GM19397 (cell line): ENCODE measurements at regions not wholly inside any gene's neighbourhood (a gene's known extent, or its start where the extent isn't known, plus 50 kb on each side); places are given as distances from the start of the nearest gene placed in this dataset.

ENCODE experiments used
- ATAC-seq: cut with Tn5 transposase; IDR thresholded peaks from one replicate; pipeline ENCODE4 v1.9.1; 2021; ENCODE audit warnings: mild to moderate bottlenecking, moderate library complexity; ENCODE audit not compliant: unreplicated experiment

GRCh38 chr18:30376515-30376914 lies 666.0 kb downstream of the DSC3 start:
- no peak for ATAC-seq

GRCh38 chr18:30361864-30362540 lies 680.5 kb downstream of the DSC3 start:
- ATAC-seq = no peak

GRCh38 chr18:30359521-30359920 lies 683.0 kb downstream of the DSC3 start:
- ATAC-seq = no peak

GRCh38 chr18:30358555-30358954 lies 684.0 kb downstream of the DSC3 start:
- no peak for ATAC-seq

GRCh38 chr18:30352551-30353168 lies 689.9 kb downstream of the DSC3 start:
- no peak for ATAC-seq

- no peak for ATAC-seq
Observed at GRCh38 chr18:30350263-30350662, 692.3 kb downstream of the DSC3 start.

GRCh38 chr18:30343090-30343489 lies 699.5 kb downstream of the DSC3 start:
- no peak for ATAC-seq

- no peak for ATAC-seq
Observed at GRCh38 chr18:30342675-30343074, 699.9 kb downstream of the DSC3 start.

GRCh38 chr18:30334781-30335180 lies 707.8 kb downstream of the DSC3 start:
- ATAC-seq = no peak

GRCh38 chr18:30333310-30333709 lies 709.2 kb downstream of the DSC3 start:
- ATAC-seq = no peak

- ATAC-seq = no peak
Observed at GRCh38 chr18:30328839-30329238, 713.7 kb downstream of the DSC3 start.

GRCh38 chr18:30302181-30302580 lies 740.4 kb downstream of the DSC3 start:
- ATAC-seq = no peak

GRCh38 chr18:30298769-30299168 lies 743.8 kb downstream of the DSC3 start:
- ATAC-seq = no peak

- ATAC-seq = no peak
Observed at GRCh38 chr18:30288662-30289414, 753.7 kb downstream of the DSC3 start.

- peak; percentile 55 for ATAC-seq
Observed at GRCh38 chr18:30280861-30281470, 761.6 kb downstream of the DSC3 start.

GRCh38 chr18:30280186-30280585 lies 762.4 kb downstream of the DSC3 start:
- ATAC-seq = no peak

GRCh38 chr18:30277676-30278075 lies 764.9 kb downstream of the DSC3 start:
- ATAC-seq = no peak

GRCh38 chr18:30271716-30272115 lies 770.8 kb downstream of the DSC3 start:
- ATAC-seq = no peak

GRCh38 chr18:30265190-30265589 lies 777.4 kb downstream of the DSC3 start:
- no peak for ATAC-seq

GRCh38 chr18:30254331-30254730 lies 788.2 kb downstream of the DSC3 start:
- ATAC-seq = no peak

GRCh38 chr18:30248056-30248455 lies 794.5 kb downstream of the DSC3 start:
- ATAC-seq = no peak
